WTC11 (cell line): ENCODE measurements at regions not wholly inside any gene's neighbourhood (a gene's known extent, or its start where the extent isn't known, plus 50 kb on each side); places are given as distances from the start of the nearest gene placed in this dataset.

Experiments used
- ATAC-seq: fragments of 200-7000 bp; cut with Tn5 transposase; 2 replicates; pipeline ENCODE4 v1.10.0; 2021; ENCODE audit warnings: mild to moderate bottlenecking, moderate library complexity
- CTCF ChIA-PET: fragments of 300-600 bp; sonication (Branson Sonifier 250); formaldehyde crosslinking; loops from one replicate; lab custom pipeline; 2021; ENCODE audit warnings: antibody characterized with exemption; lab: Charles Lee
- POLR2A ChIA-PET: fragments of 350-600 bp; sonication (Branson Sonifier 250); formaldehyde crosslinking; loops from one replicate; lab custom pipeline; 2021; ENCODE audit warnings: antibody characterized with exemption; lab: Charles Lee
- DNase-seq: peaks from one replicate; pipeline ENCODE4 v3.0.0; 2021; ENCODE audit warnings: low spot score
- H3K27ac Mint-ChIP-seq: 2 replicates; pipeline ENCODE4 v1.8.0; 2021; ENCODE audit warnings: mixed read lengths
- H3K27me3 Mint-ChIP-seq: 2 replicates; pipeline ENCODE4 v1.8.0; 2021; ENCODE audit warnings: low read depth, mild to moderate bottlenecking, moderate library complexity, mixed read lengths
- H3K36me3 Mint-ChIP-seq: 2 replicates; pipeline ENCODE4 v1.8.0; 2021; ENCODE audit warnings: mixed read lengths
- H3K4me1 Mint-ChIP-seq: 2 replicates; pipeline ENCODE4 v1.8.0; 2022; ENCODE audit warnings: mixed read lengths
- H3K4me3 Mint-ChIP-seq: 2 replicates; pipeline ENCODE4 v1.8.0; 2021; ENCODE audit warnings: mild to moderate bottlenecking, moderate library complexity, mixed read lengths
- H3K9me3 Mint-ChIP-seq: 2 replicates; pipeline ENCODE4 v1.8.0; 2021; ENCODE audit warnings: mixed read lengths
- ELF4 ChIP-seq: sonication (generic); formaldehyde crosslinking; IDR thresholded peaks from 2 replicates; pipeline ENCODE4 v1.8.1; 2022; ENCODE audit warnings: low read depth, mild to moderate bottlenecking, moderate library complexity, missing genetic modification reagents
- ERG ChIP-seq: fragments of 250-450 bp; sonication (Bioruptor Pico); IDR thresholded peaks from 2 replicates; pipeline ENCODE4 v1.8.0; 2021; ENCODE audit warnings: mild to moderate bottlenecking
- ESRRA ChIP-seq: sonication (generic); formaldehyde crosslinking; IDR thresholded peaks from 2 replicates; pipeline ENCODE4 v1.8.1; 2022; ENCODE audit warnings: mild to moderate bottlenecking, missing genetic modification reagents, borderline replicate concordance
- FOXK1 ChIP-seq: sonication (generic); formaldehyde crosslinking; IDR thresholded peaks from 2 replicates; pipeline ENCODE4 v1.8.0; 2022; ENCODE audit warnings: mild to moderate bottlenecking, moderate library complexity, missing genetic modification reagents
- IRF2 ChIP-seq: sonication (generic); formaldehyde crosslinking; IDR thresholded peaks from 2 replicates; pipeline ENCODE4 v1.8.0; 2022; ENCODE audit warnings: low read depth, missing genetic modification reagents, borderline replicate concordance
- NFATC4 ChIP-seq: fragments of 250-450 bp; sonication (Bioruptor Pico); IDR thresholded peaks from 2 replicates; pipeline ENCODE4 v1.9.0; 2021; ENCODE audit warnings: mild to moderate bottlenecking
- NFYB ChIP-seq: sonication (generic); formaldehyde crosslinking; conservative IDR thresholded peaks from 2 replicates; pipeline ENCODE4 v1.8.0; 2022; ENCODE audit warnings: low read depth, missing genetic modification reagents
- NR3C1 ChIP-seq: sonication (generic); formaldehyde crosslinking; conservative IDR thresholded peaks from 2 replicates; pipeline ENCODE4 v1.8.1; 2023; ENCODE audit warnings: low read depth, mild to moderate bottlenecking, missing genetic modification reagents
- PRRX2 ChIP-seq: fragments of 250-450 bp; sonication (Bioruptor Pico); IDR thresholded peaks from 2 replicates; pipeline ENCODE4 v1.8.0; 2021; ENCODE audit warnings: mild to moderate bottlenecking
- RORB ChIP-seq: fragments of 250-450 bp; sonication (Bioruptor Pico); IDR thresholded peaks from 2 replicates; pipeline ENCODE4 v1.9.0; 2021; ENCODE audit warnings: mild to moderate bottlenecking
- TEAD1 ChIP-seq: sonication (generic); formaldehyde crosslinking; IDR thresholded peaks from 2 replicates; pipeline ENCODE4 v1.8.0; 2022; ENCODE audit warnings: mild to moderate bottlenecking, missing genetic modification reagents
- ZNF317 ChIP-seq: sonication (generic); formaldehyde crosslinking; IDR thresholded peaks from 2 replicates; pipeline ENCODE4 v1.8.1; 2023; ENCODE audit warnings: low read depth, mild to moderate bottlenecking, moderate library complexity, missing genetic modification reagents, borderline replicate concordance
- ZNF396 ChIP-seq: fragments of 250-450 bp; sonication (Bioruptor Pico); IDR thresholded peaks from 2 replicates; pipeline ENCODE4 v1.8.0; 2021; ENCODE audit warnings: mild to moderate bottlenecking, moderate library complexity, borderline replicate concordance
- ZNF423 ChIP-seq: fragments of 250-450 bp; sonication (Bioruptor Pico); IDR thresholded peaks from 2 replicates; pipeline ENCODE4 v2.1.2; 2022; ENCODE audit warnings: mild to moderate bottlenecking, moderate library complexity
- ZNF512 ChIP-seq: sonication (generic); formaldehyde crosslinking; IDR thresholded peaks from 2 replicates; pipeline ENCODE4 v1.8.1; 2022; ENCODE audit warnings: missing genetic modification reagents, borderline replicate concordance
- TF ChIP-seq, protein P1 (sequence below): sonication (generic); formaldehyde crosslinking; IDR thresholded peaks from 2 replicates; pipeline ENCODE4 v1.8.0; 2022; ENCODE audit warnings: mild to moderate bottlenecking, missing genetic modification reagents
- TF ChIP-seq, protein P2 (sequence below): fragments of 250-450 bp; sonication (Bioruptor Pico); conservative IDR thresholded peaks from 2 replicates; pipeline ENCODE4 v1.9.0; 2021; ENCODE audit warnings: mild to moderate bottlenecking
- TF ChIP-seq, protein P3 (sequence below): sonication (generic); formaldehyde crosslinking; IDR thresholded peaks from 2 replicates; pipeline ENCODE4 v1.8.1; 2023; ENCODE audit warnings: mild to moderate bottlenecking, missing genetic modification reagents

DNA sequence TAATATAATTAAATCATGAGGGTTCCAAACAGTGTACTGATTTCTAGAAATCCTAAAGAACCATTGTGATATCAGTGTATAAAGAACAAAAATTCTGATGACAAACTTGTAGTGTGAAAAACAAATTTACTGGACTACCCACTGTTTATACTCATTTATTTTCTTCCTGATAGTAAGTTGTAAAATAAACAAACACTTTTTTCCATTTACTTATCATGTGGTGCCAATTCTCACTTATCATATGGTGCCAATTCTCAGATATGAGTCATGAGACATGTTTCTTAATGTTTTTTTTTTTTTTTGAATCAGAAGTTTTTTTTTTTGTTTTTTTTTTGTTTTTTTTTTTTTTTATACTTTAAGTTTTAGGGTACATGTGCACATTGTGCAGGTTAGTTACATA lies 137.7 kb downstream of the LEPR start:
- Mint-ChIP-seq H3K4me3 (no peak overlapping the region), H3K27ac (no peak overlapping the region), H3K9me3 (peaks cover 15% of the 10 kb centered on the region), H3K36me3 (no peaks in the 10 kb centered on the region; the same call in none of the 2 replicates), H3K27me3 (no peaks in the 10 kb centered on the region), H3K4me1 (peaks cover 15% of the 10 kb centered on the region)
- no peak for TF ChIP-seq IRF2
- TF ChIP-seq PRRX2 (CRISPR knock-in tag): no peak
- TF ChIP-seq ERG (CRISPR knock-in tag): no peak
- TF ChIP-seq ZNF423: no peak
- no peak for TF ChIP-seq RORB
- no peak for TF ChIP-seq ELF4 (CRISPR knock-in tag)
- TF ChIP-seq TEAD1 (CRISPR knock-in tag): no peak
- TF ChIP-seq NR3C1 (CRISPR knock-in tag): no peak
- no peak for TF ChIP-seq ZNF396 (CRISPR knock-in tag)
- TF ChIP-seq, protein P1, sequence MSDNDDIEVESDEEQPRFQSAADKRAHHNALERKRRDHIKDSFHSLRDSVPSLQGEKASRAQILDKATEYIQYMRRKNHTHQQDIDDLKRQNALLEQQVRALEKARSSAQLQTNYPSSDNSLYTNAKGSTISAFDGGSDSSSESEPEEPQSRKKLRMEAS (CRISPR knock-in tag): no peak
- no peak for ATAC-seq
- DNase-seq: no peak
- CTCF ChIA-PET: no interaction called here
- POLR2A ChIA-PET: no interaction called here

DNA sequence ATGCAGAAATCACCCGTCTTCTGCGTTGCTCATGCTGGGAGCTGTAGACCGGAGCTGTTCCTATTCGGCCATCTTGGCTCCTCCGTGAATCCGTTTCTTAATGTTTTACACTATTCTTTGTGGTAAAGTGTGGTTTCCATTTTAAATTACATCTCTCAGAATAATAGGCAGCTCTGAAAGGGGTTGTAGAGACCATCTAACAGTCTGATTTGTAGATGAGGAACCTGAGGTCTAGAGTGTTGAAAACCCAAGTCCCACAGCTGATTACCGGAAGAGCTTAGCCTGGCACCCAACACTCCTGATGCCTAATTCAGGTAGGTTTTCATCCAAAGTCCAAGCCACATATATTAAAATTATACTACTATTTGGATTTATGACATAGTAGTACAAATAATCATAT lies 144.0 kb downstream of the LEPR start:
- TF ChIP-seq, protein P2, sequence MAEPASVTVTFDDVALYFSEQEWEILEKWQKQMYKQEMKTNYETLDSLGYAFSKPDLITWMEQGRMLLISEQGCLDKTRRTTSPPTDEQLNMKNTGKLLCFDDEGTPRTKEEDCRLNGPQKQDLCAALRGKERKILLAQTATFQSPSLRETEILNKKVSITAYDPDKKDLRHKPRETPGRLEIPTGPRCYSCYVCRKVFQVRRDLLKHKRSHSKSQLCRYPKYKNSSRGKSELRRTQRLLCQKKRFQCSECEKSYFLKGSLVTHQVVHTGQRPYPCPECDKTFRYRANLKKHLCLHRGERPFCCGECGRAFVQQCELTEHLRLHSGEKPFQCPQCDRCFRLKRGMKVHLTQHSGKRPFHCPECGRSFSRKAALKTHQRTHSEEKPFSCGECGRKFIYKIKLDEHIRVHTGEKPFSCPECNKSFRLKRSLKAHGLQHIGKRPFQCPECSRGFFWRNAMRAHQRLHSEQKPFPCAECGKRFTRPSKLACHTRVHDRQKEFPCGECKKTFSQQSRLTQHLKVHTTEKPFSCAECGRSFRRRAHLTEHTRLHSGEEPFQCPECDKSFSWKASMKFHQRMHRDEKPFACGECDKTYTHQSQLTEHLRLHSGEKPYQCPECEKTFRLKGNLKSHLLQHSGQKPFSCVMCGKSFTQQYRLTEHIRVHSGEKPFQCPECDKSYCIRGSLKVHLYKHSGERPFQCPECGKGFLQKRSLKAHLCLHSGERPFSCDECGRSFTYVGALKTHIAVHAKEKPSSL (CRISPR knock-in tag): no peak
- TF ChIP-seq ESRRA (CRISPR knock-in tag): no peak
- no peak for TF ChIP-seq ZNF317
- no peak for TF ChIP-seq ZNF512 (CRISPR knock-in tag)
- no peak for TF ChIP-seq NFYB (CRISPR knock-in tag)
- TF ChIP-seq NFATC4 (CRISPR knock-in tag): no peak
- TF ChIP-seq IRF2: no peak
- no peak for TF ChIP-seq FOXK1 (CRISPR knock-in tag)
- TF ChIP-seq, protein P3, sequence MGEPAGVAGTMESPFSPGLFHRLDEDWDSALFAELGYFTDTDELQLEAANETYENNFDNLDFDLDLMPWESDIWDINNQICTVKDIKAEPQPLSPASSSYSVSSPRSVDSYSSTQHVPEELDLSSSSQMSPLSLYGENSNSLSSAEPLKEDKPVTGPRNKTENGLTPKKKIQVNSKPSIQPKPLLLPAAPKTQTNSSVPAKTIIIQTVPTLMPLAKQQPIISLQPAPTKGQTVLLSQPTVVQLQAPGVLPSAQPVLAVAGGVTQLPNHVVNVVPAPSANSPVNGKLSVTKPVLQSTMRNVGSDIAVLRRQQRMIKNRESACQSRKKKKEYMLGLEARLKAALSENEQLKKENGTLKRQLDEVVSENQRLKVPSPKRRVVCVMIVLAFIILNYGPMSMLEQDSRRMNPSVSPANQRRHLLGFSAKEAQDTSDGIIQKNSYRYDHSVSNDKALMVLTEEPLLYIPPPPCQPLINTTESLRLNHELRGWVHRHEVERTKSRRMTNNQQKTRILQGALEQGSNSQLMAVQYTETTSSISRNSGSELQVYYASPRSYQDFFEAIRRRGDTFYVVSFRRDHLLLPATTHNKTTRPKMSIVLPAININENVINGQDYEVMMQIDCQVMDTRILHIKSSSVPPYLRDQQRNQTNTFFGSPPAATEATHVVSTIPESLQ: no peak
- TF ChIP-seq, all 79 proteins: peak for 0
- CTCF ChIA-PET: no interaction called here
- Mint-ChIP-seq H3K4me3 (peak overlapping the region; percentile 81), H3K9me3 (peaks cover 11% of the 10 kb centered on the region), H3K27me3 (no peaks in the 10 kb centered on the region), H3K36me3 (peaks cover 4% of the 10 kb centered on the region; the same call in 1 of the 2 replicates), H3K27ac (peak overlapping the region; percentile 94), H3K4me1 (peaks cover 3% of the 10 kb centered on the region)
- DNase-seq (no peak), ATAC-seq (no peak)
- POLR2A ChIA-PET: interaction anchor here (1.2 kb wide), 1 partner anchor 13 kb away, joined by 3 read pairs; no protein-coding TSS in a partner anchor
